AML-193 (cell line): ENCODE measurements at regions not wholly inside any gene's neighbourhood (a gene's known extent, or its start where the extent isn't known, plus 50 kb on each side); places are given as distances from the start of the nearest gene placed in this dataset.

Experiments
- DNase-seq, 2 experiments: peaks; one replicate each; lab custom pipeline; 2025; lab: John Stamatoyannopoulos, UW

DNA sequence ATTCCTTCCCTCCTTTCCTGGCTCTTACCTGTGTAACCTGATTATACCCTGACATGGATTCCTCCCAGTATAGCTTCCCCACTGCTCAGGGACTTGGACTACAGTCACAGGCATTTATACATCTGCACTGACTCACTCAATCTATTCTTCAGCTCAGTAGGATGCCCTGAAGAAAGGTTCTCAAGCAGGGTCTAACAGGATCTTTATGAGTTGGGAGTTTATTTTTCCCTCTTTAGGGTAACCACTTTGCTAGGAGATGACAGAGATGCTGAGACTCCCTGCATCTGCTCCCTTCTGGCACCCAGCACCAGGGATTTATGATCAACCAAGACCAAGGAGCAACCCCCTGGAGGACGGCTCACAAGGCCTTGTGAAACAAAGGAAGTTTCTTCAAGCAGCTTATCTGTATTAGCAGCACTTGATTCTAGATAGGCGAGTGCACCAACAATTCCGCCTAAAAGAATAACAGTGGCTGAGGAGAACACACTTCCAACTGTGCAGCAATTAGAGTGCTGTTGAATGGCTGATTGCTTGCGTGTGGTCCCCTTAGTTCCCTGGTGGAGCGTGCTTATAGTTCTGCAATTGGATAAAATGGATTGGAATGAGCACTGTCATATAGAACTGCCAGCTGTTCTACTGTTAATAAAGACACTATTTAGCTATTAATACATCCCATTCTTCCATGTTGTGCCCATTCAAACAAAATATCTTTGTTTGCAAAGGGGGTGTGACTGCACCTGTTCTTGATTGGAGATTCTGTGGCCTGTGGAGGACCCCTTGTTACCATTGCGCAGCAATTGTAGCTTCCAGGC is 482.6 kb downstream of the ZNF608 start:
- no peak for DNase-seq

DNA sequence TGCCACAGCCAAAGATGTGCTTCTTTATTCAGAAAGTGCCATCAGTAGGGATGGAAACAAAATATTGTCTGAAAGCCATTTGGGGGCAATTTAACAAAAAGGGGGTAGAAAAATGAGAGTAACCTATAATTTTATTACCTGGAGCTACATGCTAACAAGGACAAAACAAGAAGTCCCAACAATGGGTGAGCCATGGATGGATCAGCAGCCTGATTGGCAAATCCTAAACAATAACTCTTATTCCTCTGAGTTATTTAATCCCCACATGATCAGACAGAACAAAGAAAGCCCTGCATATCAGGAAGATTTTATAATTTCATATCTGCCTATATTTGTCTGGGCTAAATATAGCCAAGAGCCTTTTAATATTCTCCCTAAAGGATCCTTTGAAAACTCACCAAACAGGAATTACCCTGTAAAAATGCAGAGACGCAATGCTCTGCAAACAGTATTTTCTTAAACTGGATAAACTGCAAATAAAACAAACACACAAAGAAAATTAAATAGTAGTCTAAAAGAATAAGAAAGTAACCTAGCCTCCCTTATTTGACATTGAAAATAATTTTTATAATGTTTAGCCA is 483.4 kb downstream of the ZNF608 start:
- DNase-seq = no peak

DNA sequence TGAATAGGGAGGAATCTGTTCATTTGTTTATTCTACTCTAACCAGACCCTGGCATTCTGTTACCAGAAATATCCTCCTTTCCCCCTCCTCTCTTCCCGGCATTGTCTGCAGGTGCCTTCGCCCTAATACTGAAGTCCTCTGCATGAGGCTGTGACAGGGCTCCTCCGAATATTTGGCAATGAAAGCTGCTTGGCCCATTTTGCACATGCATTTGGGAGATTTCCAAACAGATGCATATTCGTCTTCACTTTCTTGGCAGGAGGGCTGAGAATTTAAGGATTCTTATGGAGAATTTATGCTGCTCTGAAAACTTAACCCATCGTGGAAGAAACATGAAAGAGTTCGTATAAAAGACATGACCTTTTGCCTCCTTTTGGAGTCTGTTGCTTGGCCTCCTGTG is 484.0 kb downstream of the ZNF608 start:
- DNase-seq = no peak

DNA sequence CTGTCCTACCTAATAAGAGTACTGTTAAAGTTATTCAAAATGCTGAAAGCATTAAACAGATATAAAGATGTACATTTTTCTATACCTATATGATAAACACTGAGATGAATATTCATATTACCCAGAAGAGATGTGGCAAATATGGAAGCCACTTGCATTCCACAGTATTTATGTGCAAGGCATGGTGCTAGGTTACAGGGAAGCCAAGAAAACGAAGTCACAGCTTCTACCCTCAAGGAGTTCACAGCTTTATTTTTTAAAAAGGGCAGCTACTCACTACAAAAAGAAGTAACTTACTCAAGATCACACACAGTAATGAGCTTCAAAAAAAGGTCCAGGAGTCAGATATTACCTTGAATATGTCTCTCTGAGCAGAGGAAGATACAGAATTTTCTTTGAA is 484.6 kb downstream of the ZNF608 start:
- no peak for DNase-seq

DNA sequence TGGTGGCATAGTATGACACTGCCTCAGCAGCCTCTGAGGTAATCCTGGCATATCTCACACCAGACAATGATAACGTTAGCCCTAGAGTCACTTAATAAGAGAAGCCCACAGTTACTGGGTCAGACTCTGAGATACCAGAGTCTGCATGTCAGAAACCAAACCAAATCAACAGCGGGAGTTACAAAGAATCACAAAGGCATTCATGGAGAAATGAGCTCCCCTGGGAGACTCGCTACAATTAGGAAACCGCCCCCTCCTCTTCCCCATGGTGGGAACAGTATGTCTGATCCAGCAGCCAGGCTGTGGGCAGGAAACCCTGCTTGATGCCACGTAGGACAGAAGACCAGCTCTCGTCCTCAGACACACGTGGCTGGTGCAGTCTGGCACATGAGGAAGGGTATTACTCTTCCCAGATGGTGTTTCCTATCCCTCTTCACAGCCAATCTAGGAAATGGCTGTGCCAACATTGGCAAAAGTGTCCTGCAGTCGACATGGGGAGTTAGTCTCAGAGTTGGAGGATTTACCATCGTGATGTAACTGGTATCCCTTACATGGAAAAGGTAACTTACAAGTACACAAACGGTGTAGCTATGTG is 485.4 kb downstream of the ZNF608 start:
- DNase-seq = no peak

DNA sequence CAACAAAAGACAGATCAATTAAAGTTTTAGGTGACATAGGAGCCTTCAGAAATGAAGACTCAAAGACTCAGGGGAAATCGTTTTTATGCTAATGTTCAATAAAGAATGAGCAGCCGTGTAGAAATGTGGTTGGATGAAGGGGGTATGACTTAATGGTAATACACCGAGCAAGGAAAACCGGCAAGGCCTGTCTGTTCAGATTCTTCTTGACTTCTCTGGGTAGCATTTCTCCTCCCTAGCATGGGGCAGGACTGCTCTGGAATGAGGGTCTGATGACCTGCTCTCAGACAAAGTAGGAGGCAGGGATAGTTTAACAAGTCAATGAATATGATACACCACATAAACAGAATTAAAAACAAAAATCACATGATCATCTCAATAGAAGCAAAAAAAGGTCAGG is 487.4 kb downstream of the ZNF608 start:
- DNase-seq = no peak

DNA sequence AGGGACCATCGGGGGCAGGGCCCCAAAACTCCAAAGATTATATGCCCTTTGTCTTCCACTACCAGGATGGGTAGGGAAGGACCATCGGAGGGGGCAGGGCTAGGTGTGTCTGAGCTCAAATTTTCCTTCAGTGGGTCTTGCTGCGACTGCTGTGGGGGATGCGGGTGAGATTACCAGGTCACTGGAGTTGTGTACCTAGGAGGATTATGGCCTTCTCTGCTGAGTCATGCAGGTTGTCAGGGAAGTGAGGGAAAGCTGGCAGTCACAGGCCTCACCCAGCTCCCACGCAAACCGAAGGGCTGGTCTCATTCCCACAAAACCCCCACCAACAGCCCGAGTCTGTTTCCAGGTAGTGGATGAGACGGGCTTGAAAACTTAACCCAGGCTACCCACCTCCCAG is 489.4 kb downstream of the ZNF608 start:
- DNase-seq = no peak

DNA sequence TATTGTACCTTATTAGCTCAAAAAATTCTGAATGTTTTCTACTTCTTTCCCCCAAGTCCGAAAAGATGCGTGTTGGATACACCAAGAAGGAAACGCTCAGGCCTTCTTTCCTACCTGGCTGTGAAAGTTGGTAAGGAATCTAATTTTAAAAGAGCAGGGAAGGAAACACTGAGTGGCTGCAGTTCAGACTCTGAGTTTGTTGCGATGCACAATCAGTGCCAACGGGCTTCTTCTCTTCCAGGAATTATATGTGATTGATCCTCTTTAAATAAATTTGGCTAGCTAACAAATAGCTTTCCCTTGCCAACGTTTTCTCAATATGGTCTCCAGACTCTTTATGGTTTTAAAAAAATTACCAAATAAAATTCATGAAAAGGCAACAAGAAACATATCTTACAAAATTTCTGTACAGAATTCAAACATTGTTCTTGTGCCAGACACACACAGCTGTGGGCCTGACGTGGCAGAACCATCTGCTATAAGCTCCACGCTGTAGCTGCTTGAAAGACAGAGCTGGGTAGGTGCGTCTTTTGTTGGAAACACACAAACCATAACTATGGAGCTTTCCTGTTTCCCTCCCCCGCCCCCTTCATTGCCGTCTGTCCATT is 493.1 kb downstream of the ZNF608 start:
- no peak for DNase-seq

DNA sequence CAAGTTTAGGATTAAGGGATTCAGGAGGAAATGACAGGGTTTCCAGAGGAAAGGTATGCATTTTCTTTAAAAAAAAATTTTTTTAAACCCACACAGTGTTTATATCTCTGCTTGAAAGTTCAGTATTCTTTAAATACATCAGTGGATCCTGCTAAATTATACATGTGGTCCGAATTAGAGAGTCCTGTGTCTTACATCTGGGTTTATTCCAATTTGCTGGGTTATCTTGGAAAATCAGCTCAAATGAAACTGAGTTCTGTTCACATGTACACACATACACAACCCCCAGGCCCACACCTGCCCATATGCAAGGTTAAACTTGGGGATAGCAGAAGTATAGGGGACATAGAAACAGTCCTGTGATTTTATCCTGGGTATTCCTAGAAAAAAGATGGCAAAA is 493.7 kb downstream of the ZNF608 start:
- no peak for DNase-seq

DNA sequence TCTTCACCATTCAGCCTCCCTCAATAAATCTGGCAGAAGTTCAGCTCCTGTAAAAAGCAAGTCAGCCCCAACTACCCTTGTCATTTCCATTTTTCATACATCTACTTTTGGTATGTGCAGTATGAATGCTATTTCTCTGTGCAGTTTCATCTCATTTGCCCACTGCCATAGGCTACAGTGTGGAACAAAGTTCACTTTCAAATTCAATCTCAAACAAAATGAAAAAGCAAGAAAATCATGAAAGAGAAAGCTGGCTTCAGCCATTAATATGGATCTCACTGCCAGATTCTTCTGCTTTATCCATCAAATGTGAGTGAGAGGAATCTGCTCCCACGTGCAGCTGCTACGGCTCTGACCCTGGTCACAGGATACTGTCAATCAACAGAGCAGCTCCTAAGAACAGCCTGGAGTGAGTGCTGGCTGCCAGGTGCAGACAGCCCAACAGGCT is 494.2 kb downstream of the ZNF608 start:
- no peak for DNase-seq

DNA sequence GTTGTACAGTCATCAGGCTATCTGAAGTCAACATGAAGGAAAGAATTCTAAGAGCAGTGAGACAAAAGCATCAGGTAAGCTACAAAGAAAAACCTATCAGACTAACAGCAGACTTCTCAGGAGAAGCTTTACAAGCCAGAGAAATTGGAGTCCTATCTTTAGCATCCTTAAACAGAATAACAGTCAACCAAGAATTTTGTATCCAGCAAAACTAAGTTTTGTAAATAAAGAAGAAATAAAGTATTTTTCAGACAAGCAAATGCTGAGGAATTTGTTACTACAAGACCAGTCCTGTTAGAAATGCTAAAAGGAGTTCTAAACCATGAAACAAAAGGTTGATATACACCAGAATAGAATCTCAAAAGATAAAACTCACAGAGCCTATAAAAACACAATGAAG is 501.2 kb downstream of the ZNF608 start:
- no peak for DNase-seq

DNA sequence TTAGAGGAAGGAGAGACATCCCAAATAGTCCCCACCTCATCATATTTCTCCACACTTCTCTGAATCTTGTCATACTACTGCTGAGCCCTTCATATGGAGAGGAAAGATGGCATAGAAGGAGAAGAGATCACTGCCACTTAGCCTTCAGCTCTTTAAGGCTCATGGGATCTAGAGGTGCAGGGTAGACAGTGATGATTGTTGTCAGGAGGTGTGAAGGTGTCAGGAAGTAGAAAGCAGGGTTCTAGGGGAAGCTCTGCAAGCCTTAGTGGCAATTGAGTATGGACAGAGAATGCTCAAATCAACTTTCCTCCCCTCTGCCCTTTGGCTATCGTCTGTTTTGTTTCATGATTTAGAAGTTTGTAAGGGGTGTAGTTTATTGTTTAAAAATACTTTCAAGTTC is 505.7 kb downstream of the ZNF608 start:
- no peak for DNase-seq

DNA sequence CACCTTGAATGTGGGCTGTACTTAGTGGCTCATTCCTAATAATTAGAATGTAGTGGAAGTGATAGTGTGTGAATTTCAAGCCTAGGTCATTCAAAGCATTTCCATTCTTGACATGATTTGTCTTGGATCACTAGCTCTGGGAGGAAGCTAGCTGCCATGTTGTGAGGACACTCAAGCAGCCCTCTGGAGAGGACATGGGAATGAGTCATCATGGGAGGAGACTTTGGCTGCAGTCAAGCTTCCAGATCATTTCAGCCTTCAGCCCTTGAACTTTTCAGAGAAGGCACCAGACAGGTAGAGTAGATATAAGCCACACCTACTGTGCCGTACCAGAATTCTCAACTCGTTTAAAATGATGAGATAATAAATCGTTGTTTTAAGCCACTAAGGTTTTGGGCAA is 506.9 kb downstream of the ZNF608 start:
- no peak for DNase-seq

DNA sequence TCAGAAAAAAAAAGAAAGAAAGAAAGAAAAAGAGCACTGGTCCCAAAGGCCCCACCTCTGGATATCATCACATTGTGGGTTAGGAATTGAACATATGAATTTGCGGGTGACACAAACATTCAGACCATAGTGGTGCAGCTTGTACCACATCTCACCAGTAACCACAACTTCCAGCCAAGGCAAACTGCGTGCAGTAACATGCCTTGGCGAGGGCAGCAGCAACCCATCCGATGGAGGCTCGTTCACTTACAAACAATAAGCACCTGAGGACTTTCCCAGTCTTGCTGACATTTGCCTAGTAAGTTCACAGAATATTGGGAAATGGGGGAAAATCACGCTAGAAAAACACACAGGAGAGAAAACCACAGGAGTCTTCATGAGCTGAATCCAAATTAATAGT is 508.1 kb downstream of the ZNF608 start:
- no peak for DNase-seq

DNA sequence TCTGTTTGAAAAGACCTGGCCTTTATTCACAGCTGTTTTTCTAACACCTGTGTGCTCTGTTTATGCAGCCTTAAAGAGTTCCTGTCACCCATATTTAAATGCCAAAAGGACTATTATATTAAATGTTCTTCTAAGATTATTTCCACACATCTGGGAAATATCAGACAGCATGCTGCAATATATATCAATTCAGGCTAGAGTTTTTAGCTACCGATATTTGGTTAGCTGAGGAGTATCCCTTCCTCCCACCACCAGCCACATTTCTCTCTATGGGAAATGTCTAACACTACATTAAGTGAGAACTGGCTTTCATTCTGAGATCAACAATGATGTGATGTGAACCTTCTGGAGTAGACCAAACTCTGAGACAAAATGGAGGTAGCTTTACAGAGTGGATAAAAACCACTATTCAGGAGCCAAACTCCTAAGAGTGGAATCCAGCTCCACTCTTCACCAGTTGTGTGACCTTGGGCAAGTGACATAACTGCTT is 509.2 kb downstream of the ZNF608 start:
- DNase-seq = no peak

DNA sequence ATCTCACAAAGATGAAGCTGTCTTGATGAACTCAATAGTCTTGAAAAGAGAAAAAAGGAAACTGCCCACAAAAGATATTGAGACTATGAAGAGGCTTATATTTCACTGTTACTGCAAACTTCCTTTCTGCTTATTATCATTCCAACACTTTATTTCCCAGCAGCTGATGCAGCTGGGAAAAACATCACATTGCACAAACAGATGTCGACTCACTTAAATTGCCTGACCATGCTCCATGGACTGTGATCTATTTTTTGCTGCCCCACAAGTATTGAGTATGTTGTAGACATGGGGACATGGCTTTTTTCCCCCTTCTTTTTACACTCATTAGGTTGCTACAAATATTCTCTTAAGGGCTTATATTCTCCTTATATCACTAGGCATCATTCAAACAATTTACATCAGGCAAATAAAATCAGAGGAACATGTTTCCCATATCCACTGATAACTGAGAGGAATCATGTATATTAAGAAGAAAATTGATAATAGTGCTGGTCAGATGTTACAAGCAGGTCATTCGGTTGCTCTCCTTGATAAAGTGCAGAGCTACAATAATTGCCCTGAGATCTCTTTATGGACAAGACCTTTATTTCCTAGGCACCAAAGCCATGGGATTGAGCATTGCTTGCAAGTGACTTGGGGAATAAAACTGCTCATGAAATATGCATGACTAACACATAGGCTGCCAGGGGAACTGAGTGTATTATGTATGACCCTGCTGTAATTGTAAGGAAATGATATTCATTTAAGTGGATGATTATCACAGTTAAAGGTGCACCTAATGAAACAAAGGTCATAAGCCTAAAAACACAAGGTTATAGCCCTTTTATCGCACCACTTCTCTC is 509.9 kb downstream of the ZNF608 start:
- no peak for DNase-seq

DNA sequence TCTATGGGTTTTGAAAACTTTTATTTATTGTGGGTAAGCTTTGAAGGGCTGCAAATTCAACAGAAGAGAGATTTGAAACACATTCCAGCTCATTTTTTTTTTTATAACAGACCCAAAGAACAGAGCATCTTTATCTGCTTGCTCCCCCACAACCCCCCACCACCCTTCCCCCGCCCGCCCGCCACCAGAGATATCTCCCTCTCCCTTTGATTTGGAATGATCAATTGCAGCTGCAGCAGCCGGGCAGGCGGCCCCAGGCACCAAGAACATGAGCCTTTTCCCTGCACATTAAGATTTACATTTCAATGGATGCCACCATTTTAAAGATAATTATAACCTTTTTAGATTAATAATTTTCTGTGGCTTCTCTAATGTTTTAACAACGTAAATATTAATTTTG is 510.9 kb downstream of the ZNF608 start:
- DNase-seq = no peak

DNA sequence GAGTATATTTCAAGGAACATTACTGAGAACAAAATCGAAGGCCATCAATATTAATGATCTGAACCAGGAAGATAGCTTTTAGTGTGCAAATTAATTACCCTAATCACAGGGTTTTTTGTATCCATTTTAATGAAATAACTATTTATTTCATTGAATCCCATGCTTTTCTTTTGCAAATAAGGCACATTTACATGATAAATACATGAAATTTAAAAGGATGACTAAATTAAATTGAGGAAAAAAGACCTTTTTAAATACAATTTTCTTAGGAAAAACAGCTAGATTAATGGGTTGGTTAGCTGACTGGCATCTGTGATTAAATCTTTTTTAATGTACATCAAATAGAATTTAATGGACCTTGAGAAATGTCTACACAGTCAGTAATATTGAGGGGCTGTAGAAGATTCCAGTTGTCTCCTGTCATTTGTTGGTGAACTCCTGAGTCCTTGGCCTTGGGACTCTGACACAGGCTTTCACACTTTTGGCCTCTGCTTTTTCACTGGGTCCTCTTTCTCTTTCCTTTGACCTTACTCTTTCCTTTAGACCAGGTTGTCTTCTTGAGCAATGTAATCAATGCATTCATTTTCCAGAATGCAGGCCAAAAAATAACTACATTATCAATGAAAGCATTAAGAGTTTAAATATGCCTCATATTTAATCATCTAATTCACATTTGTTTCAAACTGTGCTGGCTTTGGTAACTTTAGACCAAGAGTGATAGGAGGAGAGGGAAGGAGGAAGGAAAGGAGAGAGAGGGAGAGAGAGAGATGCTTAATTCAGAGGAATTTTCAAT is 511.5 kb downstream of the ZNF608 start:
- no peak for DNase-seq

DNA sequence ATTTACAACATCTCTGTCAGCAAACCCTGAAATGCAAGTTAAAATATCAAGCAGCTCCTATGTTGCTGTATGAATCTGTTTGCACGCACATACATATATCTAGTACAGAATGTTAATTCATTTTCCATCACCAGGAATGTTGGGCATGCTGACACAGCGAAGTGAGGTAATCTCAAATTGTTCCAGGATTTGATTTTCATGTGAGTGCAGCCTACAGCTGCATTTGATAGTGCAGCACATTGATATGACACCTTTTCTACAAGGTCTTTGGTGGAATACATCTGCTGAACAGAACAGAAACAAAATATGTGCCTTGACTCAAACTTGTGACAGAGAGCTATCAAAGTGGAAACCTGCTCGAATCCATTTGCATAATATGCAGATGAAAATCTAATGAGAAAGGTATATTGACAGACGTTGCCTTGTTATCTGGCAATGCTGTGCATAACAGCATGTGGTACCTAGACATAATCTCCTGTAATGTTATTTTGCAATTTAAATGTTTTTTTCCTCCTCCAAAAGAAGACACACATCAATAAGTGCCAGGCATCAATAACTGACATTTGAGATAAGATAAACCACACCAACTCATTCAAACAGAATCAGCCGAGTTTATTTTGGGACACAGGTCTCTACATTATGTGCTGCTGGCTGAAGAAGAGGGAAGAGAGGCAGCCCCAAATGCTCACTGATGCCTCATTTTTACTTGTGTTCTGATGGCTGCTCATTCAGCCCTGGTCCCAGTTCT is 512.2 kb downstream of the ZNF608 start:
- DNase-seq = no peak

DNA sequence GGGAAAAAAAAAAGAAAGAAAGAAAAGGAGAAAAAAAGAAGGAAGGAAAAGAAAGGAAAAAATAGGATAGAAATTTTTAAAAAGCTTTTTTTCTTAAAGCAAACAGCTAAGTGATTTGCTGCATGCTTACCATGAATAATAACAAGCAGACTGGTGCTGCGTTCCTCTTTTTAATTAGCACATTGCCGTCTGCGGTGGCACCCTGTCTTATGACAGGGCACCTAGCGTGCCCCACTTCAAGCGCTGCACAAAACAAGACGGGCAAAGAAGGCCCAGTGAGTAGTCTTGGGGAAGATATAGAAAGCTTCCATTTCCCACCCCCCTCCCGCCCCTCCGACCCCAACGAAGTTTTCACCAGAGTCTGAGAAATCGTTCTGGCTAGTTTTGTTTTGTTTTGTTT is 513.9 kb downstream of the ZNF608 start:
- DNase-seq = no peak
